ENCODE measurements at regions not wholly inside any gene's neighbourhood (a gene's known extent, or its start where the extent isn't known, plus 50 kb on each side); places are given as distances from the start of the nearest gene placed in this dataset.

GRCh38 chr4:153906231-153906630 lies 117.3 kb upstream of the SFRP2 start:
- Histone ChIP-seq H3K27ac (ENCODE audit: low read depth in 1 of 2, low read length in 2 of 2) (no peak overlapping the region), H3K9me3 (replicated peaks in 1 of 2; ENCODE audit: control insufficient read depth in 1 of 2, insufficient read depth in 1 of 2, low read length in 2 of 2) (no peaks in the 10 kb centered on the region), H3K4me2 (replicated peaks; ENCODE audit: extremely low read depth, low read length, poor library complexity, severe bottlenecking) (no peak overlapping the region), H3K27me3 (ENCODE audit: control insufficient read depth in 2 of 2, insufficient read depth in 2 of 2, low read length in 2 of 2) (no peaks in the 10 kb centered on the region), H3K4me3 (replicated peaks in 1 of 3; ENCODE audit: low read depth in 2 of 3, low read length in 3 of 3) (no peak overlapping the region), H3K79me2 (ENCODE audit: insufficient read depth, low read length) (no peaks in the 10 kb centered on the region), H3K36me3 (replicated peaks in 1 of 2; ENCODE audit: control insufficient read depth in 1 of 2, insufficient read depth in 2 of 2, low read length in 2 of 2) (no peaks in the 10 kb centered on the region), H4K20me1 (ENCODE audit: insufficient read depth, low read length) (no peaks in the 10 kb centered on the region), H3K9ac (ENCODE audit: insufficient read depth, low read length, poor library complexity, severe bottlenecking) (no peak overlapping the region), H3K4me1 (ENCODE audit: control insufficient read depth in 1 of 2, insufficient read depth in 2 of 2, low read length in 2 of 2) (no peaks in the 10 kb centered on the region), H2AFZ (ENCODE audit: insufficient read depth, low read depth, low read length, poor library complexity, severe bottlenecking) (no peak overlapping the region)
- H3K36me3 Mint-ChIP-seq = no peaks in the 10 kb centered on the region
- peaks cover 0 to under 1% (median 0%) of the 10 kb centered on the region in 7 donors for H3K9me3 Mint-ChIP-seq
- peaks cover 2 to 5% (median 4%) of the 10 kb centered on the region in 3 donors for H3K27me3 Mint-ChIP-seq (ENCODE audit: low read depth in 3 of 3)
- H3K4me1 Mint-ChIP-seq = peaks cover 3% of the 10 kb centered on the region
- H3K27ac Mint-ChIP-seq = peak overlapping the region in 1 of 7 donors; percentile 40
- intact Hi-C loops (cut with micrococcal nuclease) = no loop called here
- DNase-seq = no peak
- no peak for TF ChIP-seq CTCF (IDR thresholded peaks at IDR 0.05)
- no peak overlapping the region for H3K4me3 Mint-ChIP-seq

- Mint-ChIP-seq H3K27ac (no peak overlapping the region), H3K4me3 (no peak overlapping the region), H3K36me3 (no peaks in the 10 kb centered on the region), H3K27me3 (ENCODE audit: low read depth in 3 of 3) (peaks cover 2 to 5% (median 3%) of the 10 kb centered on the region in 3 donors), H3K9me3 (no peaks in the 10 kb centered on the region), H3K4me1 (peaks cover 5% of the 10 kb centered on the region)
- DNase-seq = no peak
- no peak overlapping the region for H3K27ac ChIP-seq (ENCODE audit: low read depth in 1 of 2, low read length in 2 of 2)
- no peaks in the 10 kb centered on the region for H3K4me1 ChIP-seq (ENCODE audit: control insufficient read depth in 1 of 2, insufficient read depth in 2 of 2, low read length in 2 of 2)
- H3K4me3 ChIP-seq (replicated peaks in 1 of 3; ENCODE audit: low read depth in 2 of 3, low read length in 3 of 3) = no peak overlapping the region
- no peak overlapping the region for H3K9ac ChIP-seq (ENCODE audit: insufficient read depth, low read length, poor library complexity, severe bottlenecking)
- H3K9me3 ChIP-seq (replicated peaks in 1 of 2; ENCODE audit: control insufficient read depth in 1 of 2, insufficient read depth in 1 of 2, low read length in 2 of 2) = no peaks in the 10 kb centered on the region
- intact Hi-C loops (cut with micrococcal nuclease) = no loop called here
- H2AFZ ChIP-seq (ENCODE audit: insufficient read depth, low read depth, low read length, poor library complexity, severe bottlenecking) = no peak overlapping the region
- WGBS (ENCODE audit: insufficient coverage) = 95% methylated on average over 4 of the region's 7 CpGs
- TF ChIP-seq CTCF (IDR thresholded peaks at IDR 0.05) = no peak
- H3K79me2 ChIP-seq (ENCODE audit: insufficient read depth, low read length) = no peaks in the 10 kb centered on the region
- no peaks in the 10 kb centered on the region for H3K36me3 ChIP-seq (replicated peaks in 1 of 2; ENCODE audit: control insufficient read depth in 1 of 2, insufficient read depth in 2 of 2, low read length in 2 of 2)
- no peak overlapping the region for H3K4me2 ChIP-seq (replicated peaks; ENCODE audit: extremely low read depth, low read length, poor library complexity, severe bottlenecking)
- H3K27me3 ChIP-seq (ENCODE audit: control insufficient read depth in 2 of 2, insufficient read depth in 2 of 2, low read length in 2 of 2) = no peaks in the 10 kb centered on the region
- H4K20me1 ChIP-seq (ENCODE audit: insufficient read depth, low read length) = no peaks in the 10 kb centered on the region
Measured at GRCh38 chr4:153905231-153905630, 116.3 kb upstream of the SFRP2 start.
